B cell (primary cell): ENCODE measurements at regions not wholly inside any gene's neighbourhood (a gene's known extent, or its start where the extent isn't known, plus 50 kb on each side); places are given as distances from the start of the nearest gene placed in this dataset.

Experiments used
- EZH2 ChIP-seq: IDR thresholded peaks from 2 replicates; pipeline ENCODE4 v1.6.1; 2012; ENCODE audit warnings: borderline replicate concordance, low read depth, mild to moderate bottlenecking, moderate library complexity, low read length; ENCODE audit not compliant: insufficient read depth, poor library complexity, severe bottlenecking
- TF ChIP-seq, protein P1 (sequence below): fragments of 200-600 bp; IDR thresholded peaks from one replicate; pipeline ENCODE4 v1.8.0; 2022; ENCODE audit warnings: antibody characterized with exemption, mild to moderate bottlenecking

- TF ChIP-seq, protein P1, sequence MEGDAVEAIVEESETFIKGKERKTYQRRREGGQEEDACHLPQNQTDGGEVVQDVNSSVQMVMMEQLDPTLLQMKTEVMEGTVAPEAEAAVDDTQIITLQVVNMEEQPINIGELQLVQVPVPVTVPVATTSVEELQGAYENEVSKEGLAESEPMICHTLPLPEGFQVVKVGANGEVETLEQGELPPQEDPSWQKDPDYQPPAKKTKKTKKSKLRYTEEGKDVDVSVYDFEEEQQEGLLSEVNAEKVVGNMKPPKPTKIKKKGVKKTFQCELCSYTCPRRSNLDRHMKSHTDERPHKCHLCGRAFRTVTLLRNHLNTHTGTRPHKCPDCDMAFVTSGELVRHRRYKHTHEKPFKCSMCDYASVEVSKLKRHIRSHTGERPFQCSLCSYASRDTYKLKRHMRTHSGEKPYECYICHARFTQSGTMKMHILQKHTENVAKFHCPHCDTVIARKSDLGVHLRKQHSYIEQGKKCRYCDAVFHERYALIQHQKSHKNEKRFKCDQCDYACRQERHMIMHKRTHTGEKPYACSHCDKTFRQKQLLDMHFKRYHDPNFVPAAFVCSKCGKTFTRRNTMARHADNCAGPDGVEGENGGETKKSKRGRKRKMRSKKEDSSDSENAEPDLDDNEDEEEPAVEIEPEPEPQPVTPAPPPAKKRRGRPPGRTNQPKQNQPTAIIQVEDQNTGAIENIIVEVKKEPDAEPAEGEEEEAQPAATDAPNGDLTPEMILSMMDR, result no peak
- no peak for TF ChIP-seq EZH2
These were observed 551.4 kb upstream of the IGFBP7 start for GRCh38 chr4:57661517-57662090.
